Panc1 (cell line): ENCODE measurements at regions not wholly inside any gene's neighbourhood (a gene's known extent, or its start where the extent isn't known, plus 50 kb on each side); places are given as distances from the start of the nearest gene placed in this dataset.

Experiments
- CTCF ChIP-seq: fragments of 450-650 bp; IDR thresholded peaks from 2 replicates; pipeline ENCODE4 v1.5.1; 2017; ENCODE audit warnings: mild to moderate bottlenecking
- TCF7L2 ChIP-seq: IDR thresholded peaks from 2 replicates; pipeline ENCODE4 v1.6.1; 2011; ENCODE audit warnings: mild to moderate bottlenecking, low read depth, low read length, inconsistent platforms

GRCh38 chr4:14294611-14295010 is 667.1 kb upstream of the BOD1L1 start:
- TF ChIP-seq CTCF (no peak), TCF7L2 (no peak)
